Neural progenitor cell (in vitro differentiated cells): ENCODE measurements at regions not wholly inside any gene's neighbourhood (a gene's known extent, or its start where the extent isn't known, plus 50 kb on each side); places are given as distances from the start of the nearest gene placed in this dataset.
A peak's percentile ranks its signal among the peaks of the same experiment; 100 is the strongest.

Experiments used
- DNase-seq: peaks from one replicate; pipeline ENCODE4 v3.0.0-alpha.2; 2016; ENCODE audit warnings: low spot score
- H2AFZ ChIP-seq: fragments of 200-600 bp; sonication (generic); replicated peaks from 2 replicates; pipeline ENCODE4 v1.6.1; 2016; ENCODE audit warnings: antibody characterized with exemption
- H3F3A ChIP-seq: fragments of 200-600 bp; sonication (generic); 2 replicates; pipeline ENCODE4 v1.6.1; 2016; ENCODE audit warnings: antibody characterized with exemption, low read depth
- H3K27ac ChIP-seq: fragments of 200-600 bp; sonication (generic); 2 replicates; pipeline ENCODE4 v1.5.1; 2016; ENCODE audit warnings: mild to moderate bottlenecking
- H3K27me3 ChIP-seq: fragments of 200-600 bp; sonication (generic); 2 replicates; pipeline ENCODE4 v1.6.1; 2016; ENCODE audit warnings: mild to moderate bottlenecking, moderate library complexity
- H3K36me3 ChIP-seq: fragments of 200-600 bp; sonication (generic); 2 replicates; pipeline ENCODE4 v1.5.1; 2016
- H3K4me1 ChIP-seq: fragments of 200-600 bp; sonication (generic); 2 replicates; pipeline ENCODE4 v1.6.1; 2016; ENCODE audit warnings: mixed run types
- H3K4me2 ChIP-seq: fragments of 200-600 bp; sonication (generic); 2 replicates; pipeline ENCODE4 v1.6.1; 2016
- H3K4me3 ChIP-seq: fragments of 200-600 bp; sonication (generic); 2 replicates; pipeline ENCODE4 v1.5.1; 2016
- H3K79me2 ChIP-seq: fragments of 200-600 bp; sonication (generic); 2 replicates; pipeline ENCODE4 v1.6.1; 2016; ENCODE audit warnings: low read depth
- H3K9ac ChIP-seq: fragments of 200-600 bp; sonication (generic); 2 replicates; pipeline ENCODE4 v1.6.1; 2016
- H3K9me3 ChIP-seq: fragments of 200-600 bp; sonication (generic); 2 replicates; pipeline ENCODE4 v1.5.1; 2016; ENCODE audit warnings: low read depth
- H4K20me1 ChIP-seq: fragments of 200-600 bp; sonication (generic); 2 replicates; pipeline ENCODE4 v1.6.1; 2016; ENCODE audit warnings: low read depth
- H3K27ac Mint-ChIP-seq: 3 replicates; pipeline ENCODE4 v1.8.0; 2021; ENCODE audit warnings: mixed read lengths
- H3K27me3 Mint-ChIP-seq: 2 replicates; pipeline ENCODE4 v1.8.0; 2022; ENCODE audit warnings: low read depth, mild to moderate bottlenecking, inconsistent platforms, moderate library complexity, mixed read lengths; ENCODE audit not compliant: insufficient read depth
- H3K36me3 Mint-ChIP-seq: 3 replicates; pipeline ENCODE4 v1.8.0; 2021; ENCODE audit warnings: mixed read lengths
- H3K4me1 Mint-ChIP-seq: 3 replicates; pipeline ENCODE4 v1.8.0; 2021; ENCODE audit warnings: mixed read lengths
- H3K4me3 Mint-ChIP-seq: 3 replicates; pipeline ENCODE4 v1.8.0; 2021; ENCODE audit warnings: mild to moderate bottlenecking, moderate library complexity, mixed read lengths
- H3K9me3 Mint-ChIP-seq: 3 replicates; pipeline ENCODE4 v1.8.0; 2020; ENCODE audit warnings: mixed read lengths
- CTCF ChIP-seq: fragments of 200-600 bp; sonication (generic); IDR thresholded peaks from 2 replicates; pipeline ENCODE4 v1.5.1; 2017; ENCODE audit warnings: antibody characterized with exemption, mild to moderate bottlenecking
- EZH2 ChIP-seq: fragments of 200-600 bp; sonication (generic); IDR thresholded peaks from 2 replicates; pipeline ENCODE4 v1.6.1; 2017; ENCODE audit warnings: antibody characterized with exemption, mild to moderate bottlenecking, moderate library complexity
- EZH2phosphoT487 ChIP-seq: fragments of 200-600 bp; sonication (generic); IDR thresholded peaks from 2 replicates; pipeline ENCODE4 v1.6.1; 2017; ENCODE audit warnings: antibody characterized with exemption

DNA sequence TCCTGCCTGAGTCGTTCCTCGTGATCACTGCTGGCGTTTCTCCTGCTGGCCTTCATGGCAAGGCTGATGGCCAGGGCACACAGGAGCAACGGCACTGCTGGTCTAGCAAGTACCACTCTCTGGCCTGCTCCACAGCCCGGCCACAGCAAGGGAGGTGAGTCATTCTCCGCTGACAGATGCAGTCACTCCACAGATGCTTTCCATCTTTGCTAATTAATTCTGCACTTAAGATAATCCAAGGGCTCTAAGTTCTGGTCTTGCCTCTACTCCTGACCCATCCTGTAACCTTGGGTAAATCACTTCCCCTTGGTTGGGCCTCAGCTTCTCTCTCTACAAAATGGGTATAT, 244.4 kb downstream of the RPS24 start:
- Histone ChIP-seq H3K27me3 (no peaks in the 10 kb centered on the region), H3K9me3 (no peaks in the 10 kb centered on the region), H3K36me3 (no peaks in the 10 kb centered on the region), H3K79me2 (no peaks in the 10 kb centered on the region), H3K4me1 (peaks cover 20% of the 10 kb centered on the region), H3K27ac (no peak overlapping the region), H3F3A (peaks cover 13% of the 10 kb centered on the region), H3K4me3 (no peak overlapping the region), H2AFZ (no peak overlapping the region), H3K9ac (no peak overlapping the region), H3K4me2 (no peak overlapping the region), H4K20me1 (no peaks in the 10 kb centered on the region)
- Mint-ChIP-seq H3K27me3 (peaks cover 11% of the 10 kb centered on the region), H3K27ac (no peak overlapping the region), H3K36me3 (no peaks in the 10 kb centered on the region), H3K4me1 (peaks cover 57% of the 10 kb centered on the region), H3K9me3 (no peaks in the 10 kb centered on the region), H3K4me3 (no peak overlapping the region)
- TF ChIP-seq EZH2 (no peak), CTCF (no peak), EZH2phosphoT487 (no peak)
- DNase-seq = no peak

DNA sequence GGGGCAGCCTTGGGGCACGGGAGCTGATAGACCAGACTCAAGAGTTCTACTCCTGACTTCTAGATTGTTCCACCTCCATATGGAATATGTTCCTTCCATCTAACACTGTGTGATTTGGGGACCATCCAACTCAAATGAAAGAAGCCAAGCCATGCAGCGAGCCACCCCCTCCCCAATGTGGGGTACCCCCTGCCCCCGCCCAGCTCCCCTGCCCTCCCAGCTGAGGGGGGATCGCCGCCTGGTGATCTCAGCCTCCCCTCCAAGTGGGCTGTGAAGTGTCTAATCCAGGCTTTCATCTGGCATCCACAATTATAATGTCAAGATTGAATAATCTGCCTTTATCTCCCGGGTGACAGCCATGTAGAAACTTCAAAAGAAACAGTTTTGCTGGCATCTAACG, 246.1 kb downstream of the RPS24 start:
- peaks cover 23% of the 10 kb centered on the region for H3F3A ChIP-seq
- H3K27me3 ChIP-seq = no peaks in the 10 kb centered on the region
- no peak overlapping the region for H3K4me2 ChIP-seq
- no peak overlapping the region for H2AFZ ChIP-seq
- TF ChIP-seq EZH2phosphoT487 = no peak
- no peak for TF ChIP-seq CTCF
- no peak for TF ChIP-seq EZH2
- no peak for DNase-seq
- Mint-ChIP-seq H3K27me3 (peaks cover 9% of the 10 kb centered on the region), H3K4me1 (peaks cover 71% of the 10 kb centered on the region), H3K4me3 (no peak overlapping the region), H3K36me3 (no peaks in the 10 kb centered on the region), H3K9me3 (no peaks in the 10 kb centered on the region), H3K27ac (no peak overlapping the region)
- no peaks in the 10 kb centered on the region for H3K36me3 ChIP-seq
- peaks cover 36% of the 10 kb centered on the region for H3K4me1 ChIP-seq
- H3K4me3 ChIP-seq = no peak overlapping the region
- H3K27ac ChIP-seq = no peak overlapping the region
- no peaks in the 10 kb centered on the region for H3K79me2 ChIP-seq
- H3K9me3 ChIP-seq = no peaks in the 10 kb centered on the region
- H3K9ac ChIP-seq = no peak overlapping the region
- H4K20me1 ChIP-seq = no peaks in the 10 kb centered on the region

DNA sequence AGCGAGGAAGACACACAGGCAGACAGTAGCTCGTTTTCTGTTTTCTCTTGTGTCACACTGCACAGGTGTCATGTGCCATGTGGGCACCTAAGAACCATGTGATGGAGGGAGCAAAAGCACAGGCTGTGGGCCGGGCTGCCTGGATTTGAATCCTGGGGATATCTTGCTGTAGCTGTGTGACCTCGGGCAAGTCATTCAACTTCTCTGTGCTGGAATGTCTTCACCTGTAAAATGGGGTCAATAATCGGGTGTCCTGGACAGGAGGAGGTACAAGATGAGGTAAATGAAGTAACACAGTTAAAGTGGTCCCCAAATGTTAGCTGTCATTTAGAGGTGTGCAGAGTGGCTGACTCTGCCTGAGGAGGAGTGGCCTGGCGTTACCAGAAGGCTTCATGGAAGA, 246.9 kb downstream of the RPS24 start:
- Histone ChIP-seq H3K4me1 (peaks cover 36% of the 10 kb centered on the region), H3K27ac (no peak overlapping the region), H3K9ac (no peak overlapping the region), H3K9me3 (no peaks in the 10 kb centered on the region), H4K20me1 (no peaks in the 10 kb centered on the region), H3K27me3 (no peaks in the 10 kb centered on the region), H2AFZ (no peak overlapping the region), H3K79me2 (no peaks in the 10 kb centered on the region), H3F3A (peaks cover 23% of the 10 kb centered on the region), H3K4me2 (no peak overlapping the region), H3K4me3 (no peak overlapping the region), H3K36me3 (no peaks in the 10 kb centered on the region)
- H3K27me3 Mint-ChIP-seq = peaks cover 9% of the 10 kb centered on the region
- peak overlapping the region; percentile 51 for H3K27ac Mint-ChIP-seq
- no peaks in the 10 kb centered on the region for H3K9me3 Mint-ChIP-seq
- no peak for TF ChIP-seq EZH2
- TF ChIP-seq CTCF = no peak
- no peak for TF ChIP-seq EZH2phosphoT487
- DNase-seq = no peak
- no peak overlapping the region for H3K4me3 Mint-ChIP-seq
- no peaks in the 10 kb centered on the region for H3K36me3 Mint-ChIP-seq
- peaks cover 78% of the 10 kb centered on the region for H3K4me1 Mint-ChIP-seq

DNA sequence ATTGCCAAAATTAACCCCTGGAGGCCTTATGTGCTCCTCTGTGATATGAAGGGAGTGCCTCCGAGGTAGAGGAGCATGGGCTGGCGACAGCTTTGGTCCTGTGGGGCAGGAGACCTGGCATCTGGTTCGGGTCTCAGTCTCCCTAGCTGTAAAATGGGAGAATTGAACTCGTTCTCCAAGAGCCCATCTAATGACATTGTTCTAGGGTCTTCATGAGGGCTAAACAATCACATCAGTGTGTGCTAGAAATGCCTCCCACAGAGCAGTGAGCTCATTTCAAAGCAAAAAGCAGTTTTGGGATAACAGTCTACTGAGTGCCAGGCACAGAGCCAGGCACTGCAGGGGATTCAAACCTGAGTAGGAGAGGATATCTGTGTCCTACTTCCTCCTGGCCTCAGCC, 248.0 kb downstream of the RPS24 start:
- no peak overlapping the region for H2AFZ ChIP-seq
- no peaks in the 10 kb centered on the region for H4K20me1 ChIP-seq
- no peaks in the 10 kb centered on the region for H3K79me2 ChIP-seq
- no peak overlapping the region for H3K27ac ChIP-seq
- Mint-ChIP-seq H3K27me3 (peaks cover 7% of the 10 kb centered on the region), H3K9me3 (no peaks in the 10 kb centered on the region), H3K4me3 (peak overlapping the region; percentile 24), H3K4me1 (peaks cover 78% of the 10 kb centered on the region), H3K36me3 (no peaks in the 10 kb centered on the region), H3K27ac (peak overlapping the region; percentile 40)
- DNase-seq = no peak
- H3K36me3 ChIP-seq = no peaks in the 10 kb centered on the region
- H3K4me2 ChIP-seq = no peak overlapping the region
- H3K9ac ChIP-seq = no peak overlapping the region
- H3K9me3 ChIP-seq = no peaks in the 10 kb centered on the region
- no peak overlapping the region for H3K4me3 ChIP-seq
- peaks cover 23% of the 10 kb centered on the region for H3F3A ChIP-seq
- TF ChIP-seq EZH2 = no peak
- no peaks in the 10 kb centered on the region for H3K27me3 ChIP-seq
- H3K4me1 ChIP-seq = peaks cover 44% of the 10 kb centered on the region
